Muscle layer of duodenum (tissue), 2 donors: ENCODE measurements at regions not wholly inside any gene's neighbourhood (a gene's known extent, or its start where the extent isn't known, plus 50 kb on each side); places are given as distances from the start of the nearest gene placed in this dataset.
A peak's percentile ranks its signal among the peaks of the same experiment; 100 is the strongest.

Source experiments
- H3K27ac ChIP-seq: one replicate; pipeline ENCODE4 v1.7.0; 2013; ENCODE audit warnings: mild to moderate bottlenecking, low read length
- H3K27me3 ChIP-seq: one replicate; pipeline ENCODE4 v1.7.0; 2013; ENCODE audit warnings: low read depth, mild to moderate bottlenecking, control low read depth, low read length
- H3K36me3 ChIP-seq, 2 donors: one replicate each; pipeline ENCODE4 v1.7.0; 2013; ENCODE audit warnings: low read length in 2 of 2, control low read depth in 1 of 2, mild to moderate bottlenecking in 1 of 2; ENCODE audit not compliant: insufficient read depth in 2 of 2, control insufficient read depth in 1 of 2
- H3K4me1 ChIP-seq, 2 donors: one replicate each; pipeline ENCODE4 v1.7.0; 2013; ENCODE audit warnings: low read length in 2 of 2, mild to moderate bottlenecking in 2 of 2, control low read depth in 1 of 2, moderate library complexity in 1 of 2; ENCODE audit not compliant: insufficient read depth in 2 of 2, control insufficient read depth in 1 of 2
- H3K4me3 ChIP-seq, 2 donors: one replicate each; pipeline ENCODE4 v1.7.0; 2013; ENCODE audit warnings: low read length in 2 of 2, low read depth in 1 of 2, mild to moderate bottlenecking in 1 of 2
- H3K9me3 ChIP-seq, 2 donors: one replicate each; pipeline ENCODE4 v1.7.0; 2013; ENCODE audit warnings: low read length in 2 of 2, control low read depth in 1 of 2, mild to moderate bottlenecking in 1 of 2; ENCODE audit not compliant: control insufficient read depth in 1 of 2
- donor health status: healthy.

DNA sequence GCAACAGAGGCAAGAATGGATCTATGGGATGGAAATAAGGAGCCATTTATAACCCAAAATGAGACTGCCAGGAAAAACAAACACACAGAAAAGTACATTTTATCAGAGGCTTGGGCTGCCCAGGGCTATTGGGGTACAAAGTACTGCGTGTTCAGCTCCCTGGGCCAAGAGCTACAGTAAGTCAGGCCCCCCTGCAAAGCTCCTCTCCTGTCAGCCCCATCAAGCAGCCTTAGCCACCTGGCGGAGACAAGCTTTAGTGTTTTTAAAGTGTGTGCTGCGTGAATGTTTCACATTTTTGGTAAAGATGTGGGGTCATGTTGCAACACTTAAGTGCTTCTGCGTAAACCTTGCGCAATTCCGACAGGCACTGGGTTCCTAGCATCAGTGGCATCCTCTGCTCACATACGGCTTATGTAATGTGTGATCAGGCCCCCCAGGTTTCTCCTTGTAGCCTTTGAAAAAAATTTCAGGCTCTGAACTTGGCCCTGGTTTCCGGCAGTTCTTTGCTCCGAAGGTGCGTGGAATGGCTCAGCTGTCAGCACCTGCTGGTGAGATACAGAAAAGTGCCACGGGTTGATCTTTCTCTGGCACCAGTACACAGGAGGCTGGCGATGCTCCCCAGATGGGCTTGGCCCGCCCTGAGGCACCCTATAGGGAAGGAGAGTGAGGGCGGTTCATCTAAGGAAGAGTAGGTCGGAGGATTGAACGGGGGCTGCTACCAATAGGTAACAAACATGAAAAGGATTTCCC is 198.7 kb upstream of the EEA1 start:
- H3K4me1 ChIP-seq = peaks cover 0 to 4% of the 10 kb centered on the region in 2 donors
- no peak overlapping the region for H3K27ac ChIP-seq
- H3K36me3 ChIP-seq = no peaks in the 10 kb centered on the region
- H3K4me3 ChIP-seq = no peak overlapping the region
- H3K9me3 ChIP-seq = no peaks in the 10 kb centered on the region
- H3K27me3 ChIP-seq = no peaks in the 10 kb centered on the region

DNA sequence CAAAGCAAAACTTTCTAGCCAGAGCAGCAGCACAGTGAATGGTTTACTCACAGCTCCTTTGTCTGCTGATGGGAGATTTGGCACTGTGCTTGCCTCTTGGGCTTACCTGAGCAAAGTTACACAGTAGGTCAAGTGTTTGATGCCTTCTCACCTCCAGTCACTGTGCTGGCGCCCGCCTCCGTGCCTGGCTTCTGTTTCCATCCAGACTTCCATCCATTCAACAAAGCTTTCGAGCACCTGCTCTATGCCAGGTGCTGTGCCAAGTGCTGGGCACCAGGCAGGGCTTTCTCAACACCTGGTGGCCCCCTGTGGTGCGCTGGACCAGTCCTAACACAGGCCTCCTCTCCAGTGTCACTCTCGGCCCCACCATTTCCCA is 199.2 kb upstream of the EEA1 start:
- H3K9me3 ChIP-seq = no peaks in the 10 kb centered on the region
- no peak overlapping the region for H3K27ac ChIP-seq
- H3K4me1 ChIP-seq = peaks cover 0 to 4% of the 10 kb centered on the region in 2 donors
- no peaks in the 10 kb centered on the region for H3K36me3 ChIP-seq
- H3K4me3 ChIP-seq = no peak overlapping the region
- H3K27me3 ChIP-seq = no peaks in the 10 kb centered on the region

DNA sequence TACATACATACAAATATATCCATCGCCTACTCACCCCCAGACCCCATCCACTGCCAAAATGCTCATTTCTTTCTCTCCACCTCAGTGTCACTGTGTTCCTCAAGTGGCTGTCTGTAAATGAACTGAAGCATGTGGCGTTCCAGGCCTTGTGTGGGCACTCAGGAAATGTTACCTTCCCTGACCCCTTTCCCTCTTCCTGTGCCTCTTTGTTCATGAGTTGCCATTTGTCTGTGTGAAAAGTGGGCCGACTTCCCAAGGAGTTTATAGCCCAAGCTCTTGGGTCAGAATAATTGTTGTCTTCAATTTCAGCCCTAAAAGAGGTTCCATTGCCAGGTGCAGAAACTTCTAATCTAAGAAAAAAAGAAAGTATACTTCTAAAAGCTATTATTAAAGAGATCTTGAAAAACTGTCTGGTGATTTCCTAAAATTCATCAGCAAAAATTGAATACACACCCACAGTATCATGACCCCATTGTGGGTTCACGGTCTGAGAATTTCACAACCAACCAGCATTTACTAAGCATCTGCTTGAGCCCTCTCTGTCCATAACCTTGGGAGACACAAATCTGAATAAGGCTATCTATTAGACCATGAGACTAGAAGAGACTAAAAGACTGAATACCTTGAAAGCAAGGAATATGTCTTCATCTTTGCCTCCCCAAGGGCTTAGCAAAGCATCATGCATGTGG is 201.4 kb upstream of the EEA1 start:
- Histone ChIP-seq H3K4me1 (peaks cover 0 to 7% of the 10 kb centered on the region in 2 donors), H3K9me3 (no peaks in the 10 kb centered on the region), H3K27ac (no peak overlapping the region), H3K27me3 (no peaks in the 10 kb centered on the region), H3K36me3 (no peaks in the 10 kb centered on the region), H3K4me3 (no peak overlapping the region)

DNA sequence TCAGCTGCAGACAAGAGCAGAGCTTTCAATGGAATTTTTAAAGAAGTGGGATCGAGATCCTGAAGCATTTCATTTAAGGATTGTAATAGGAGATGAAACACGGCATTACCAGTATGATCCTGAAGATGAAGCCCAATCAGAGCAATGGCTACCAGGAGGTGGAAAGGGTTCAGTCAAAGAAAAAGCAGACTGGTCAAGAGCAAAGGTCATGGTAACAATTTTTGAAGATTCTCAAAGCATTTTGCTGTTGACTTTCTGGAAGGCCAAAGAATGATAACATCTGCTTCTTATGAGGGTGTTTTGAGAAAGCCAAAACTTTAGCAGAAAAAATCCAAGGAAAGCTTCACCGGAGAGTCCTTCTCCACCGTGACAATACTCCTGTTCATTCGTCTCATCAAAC is 204.3 kb upstream of the EEA1 start:
- H3K4me3 ChIP-seq = no peak overlapping the region
- no peaks in the 10 kb centered on the region for H3K27me3 ChIP-seq
- no peaks in the 10 kb centered on the region for H3K9me3 ChIP-seq
- no peak overlapping the region for H3K27ac ChIP-seq
- H3K4me1 ChIP-seq = peaks cover 0 to 12% of the 10 kb centered on the region in 2 donors
- H3K36me3 ChIP-seq = no peaks in the 10 kb centered on the region

DNA sequence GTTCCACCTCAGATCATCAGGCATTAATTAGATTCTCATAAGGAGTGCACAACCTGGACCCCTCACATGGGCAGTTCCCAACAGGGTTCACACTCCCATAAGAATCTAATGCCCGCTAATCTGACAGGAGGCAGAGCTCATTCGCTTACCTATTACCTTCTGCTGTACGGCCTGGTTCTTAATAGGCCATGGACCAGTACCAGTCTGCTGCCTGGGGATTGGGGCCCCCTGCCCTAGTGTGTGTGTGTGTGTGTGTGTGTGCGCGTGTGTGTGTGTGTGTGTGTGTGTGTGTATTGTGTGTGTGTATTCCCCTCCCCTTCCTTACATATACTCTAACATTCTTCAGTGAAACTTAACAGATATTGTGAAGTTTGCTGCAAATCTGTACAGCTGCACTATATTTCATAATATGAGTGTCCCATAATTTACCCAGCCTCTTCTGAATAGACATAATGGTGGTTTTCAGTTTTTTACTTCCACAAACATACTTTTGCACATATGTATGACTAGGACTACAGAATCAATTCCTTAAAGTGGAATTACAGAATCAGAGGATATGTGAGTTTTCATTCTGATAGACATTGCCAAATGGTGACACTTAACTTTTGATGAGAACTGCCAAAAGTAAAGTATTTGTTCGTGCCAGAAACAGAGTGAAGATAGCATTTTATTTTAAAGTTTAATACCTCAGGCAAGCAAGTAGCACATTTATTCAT is 205.2 kb upstream of the EEA1 start:
- H3K36me3 ChIP-seq = no peaks in the 10 kb centered on the region
- H3K27ac ChIP-seq = peak overlapping the region; percentile 13
- no peak overlapping the region for H3K4me3 ChIP-seq
- no peaks in the 10 kb centered on the region for H3K27me3 ChIP-seq
- H3K9me3 ChIP-seq = no peaks in the 10 kb centered on the region
- peaks cover 0 to 17% of the 10 kb centered on the region in 2 donors for H3K4me1 ChIP-seq

DNA sequence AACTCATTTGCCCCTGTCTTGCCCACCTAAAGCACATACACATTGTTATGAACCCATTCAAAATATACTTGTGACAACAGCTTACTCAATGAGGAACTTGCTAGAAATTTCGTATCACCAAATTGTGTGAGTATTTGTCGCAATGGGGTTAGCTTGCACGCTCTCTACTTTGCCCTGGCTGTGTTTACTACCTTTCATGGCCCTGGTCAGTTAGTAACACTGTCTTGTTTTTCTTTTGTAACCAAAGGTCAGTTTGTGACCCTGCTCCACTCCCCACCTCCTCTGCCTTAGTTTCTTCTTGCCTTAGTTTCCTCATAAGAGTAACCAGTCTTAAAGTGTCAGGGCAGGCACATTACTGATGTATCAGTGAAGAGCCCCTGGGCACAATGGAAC is 205.8 kb upstream of the EEA1 start:
- Histone ChIP-seq H3K36me3 (no peaks in the 10 kb centered on the region), H3K9me3 (no peaks in the 10 kb centered on the region), H3K27me3 (no peaks in the 10 kb centered on the region), H3K4me3 (no peak overlapping the region), H3K4me1 (peaks cover 0 to 17% of the 10 kb centered on the region in 2 donors), H3K27ac (peak overlapping the region; percentile 13)

DNA sequence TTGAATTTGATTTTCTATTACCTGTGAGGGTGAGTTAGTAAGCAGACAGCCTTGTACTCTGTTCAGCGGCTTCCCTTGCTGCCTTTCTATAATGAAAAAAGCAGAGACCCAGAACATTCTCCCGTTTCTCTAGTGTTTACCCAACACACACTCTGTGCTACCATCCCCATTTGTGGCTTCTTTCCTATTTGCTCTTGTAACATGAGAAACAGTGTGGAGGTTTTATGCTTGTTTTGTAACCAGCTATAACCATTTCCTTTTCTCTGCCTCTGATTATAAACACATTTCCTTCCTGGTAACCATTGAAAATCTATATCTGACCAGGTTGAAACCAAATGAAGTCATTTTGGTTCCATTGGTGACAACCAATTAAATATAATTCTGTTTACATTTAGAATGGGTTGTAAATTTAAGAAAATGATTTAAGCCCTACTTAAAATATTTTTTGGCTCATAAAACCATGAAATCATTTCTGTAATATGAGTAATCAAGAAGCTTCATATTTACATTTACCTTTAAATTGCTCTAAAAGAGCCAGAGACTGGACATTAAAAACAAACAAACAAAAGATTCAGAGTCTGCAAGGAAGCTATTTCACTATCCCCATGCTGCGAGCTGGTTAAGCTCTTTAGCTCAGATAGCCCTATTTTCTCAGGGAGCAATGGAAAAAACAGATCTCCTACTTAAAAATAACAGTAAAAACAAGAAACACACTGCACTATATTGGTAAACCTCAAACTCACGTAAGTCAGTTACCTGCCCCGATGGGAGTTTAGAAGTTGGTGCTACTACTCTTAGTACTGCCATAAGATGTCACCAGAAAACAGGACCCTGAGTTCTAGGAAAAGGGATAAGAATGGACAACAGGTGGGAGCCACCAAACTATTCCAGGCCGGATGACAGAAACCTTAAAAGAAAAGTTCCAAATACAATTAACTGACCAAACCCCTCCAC is 206.5 kb upstream of the EEA1 start:
- no peaks in the 10 kb centered on the region for H3K9me3 ChIP-seq

DNA sequence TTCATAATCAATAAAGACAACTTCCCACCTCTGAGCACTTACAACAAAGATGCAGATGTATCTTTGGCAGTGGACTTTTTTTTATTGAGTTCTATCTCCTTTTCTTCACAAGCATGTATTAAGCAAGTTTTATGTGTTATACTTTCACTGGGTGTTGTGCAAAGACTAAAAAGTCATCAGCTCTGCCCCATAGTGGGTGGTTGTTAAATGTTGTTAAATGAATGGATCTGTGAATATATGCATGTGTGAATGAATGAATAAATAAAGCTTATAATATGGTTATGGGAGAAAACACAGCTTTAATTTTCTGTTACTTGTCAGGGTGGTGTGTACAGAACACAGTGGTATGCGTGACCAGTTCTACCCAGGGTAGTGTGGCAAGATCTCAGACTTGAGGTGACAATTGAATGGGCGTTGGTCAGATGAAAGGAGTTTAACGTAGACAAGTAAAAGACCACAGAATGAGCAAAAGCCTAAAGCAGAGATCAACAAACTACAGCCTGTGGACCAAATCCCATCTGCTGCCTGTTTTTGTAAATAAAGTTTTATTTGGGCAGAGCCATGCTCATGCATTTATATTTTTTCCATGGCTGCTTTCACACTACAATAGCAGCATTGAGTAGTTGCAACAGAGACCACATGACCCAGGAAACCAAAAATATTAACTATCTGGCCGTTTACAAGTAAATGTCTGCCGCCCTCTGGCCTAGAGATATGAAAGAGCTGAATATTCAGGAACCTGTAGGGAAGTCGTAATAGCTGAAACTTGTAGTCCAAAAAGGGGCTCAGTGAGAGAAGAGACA is 207.4 kb upstream of the EEA1 start:
- H3K27me3 ChIP-seq = no peaks in the 10 kb centered on the region
- no peaks in the 10 kb centered on the region for H3K9me3 ChIP-seq
- H3K4me3 ChIP-seq = no peak overlapping the region
- no peak overlapping the region for H3K27ac ChIP-seq
- H3K36me3 ChIP-seq = no peaks in the 10 kb centered on the region
- peaks cover 0 to 17% of the 10 kb centered on the region in 2 donors for H3K4me1 ChIP-seq

More for the DNA sequence above, 206.5 kb upstream of the EEA1 start:
- H3K36me3 ChIP-seq = no peaks in the 10 kb centered on the region
- peaks cover 0 to 17% of the 10 kb centered on the region in 2 donors for H3K4me1 ChIP-seq
- no peaks in the 10 kb centered on the region for H3K27me3 ChIP-seq
- peak overlapping the region; percentile 13 for H3K27ac ChIP-seq
- H3K4me3 ChIP-seq = no peak overlapping the region

DNA sequence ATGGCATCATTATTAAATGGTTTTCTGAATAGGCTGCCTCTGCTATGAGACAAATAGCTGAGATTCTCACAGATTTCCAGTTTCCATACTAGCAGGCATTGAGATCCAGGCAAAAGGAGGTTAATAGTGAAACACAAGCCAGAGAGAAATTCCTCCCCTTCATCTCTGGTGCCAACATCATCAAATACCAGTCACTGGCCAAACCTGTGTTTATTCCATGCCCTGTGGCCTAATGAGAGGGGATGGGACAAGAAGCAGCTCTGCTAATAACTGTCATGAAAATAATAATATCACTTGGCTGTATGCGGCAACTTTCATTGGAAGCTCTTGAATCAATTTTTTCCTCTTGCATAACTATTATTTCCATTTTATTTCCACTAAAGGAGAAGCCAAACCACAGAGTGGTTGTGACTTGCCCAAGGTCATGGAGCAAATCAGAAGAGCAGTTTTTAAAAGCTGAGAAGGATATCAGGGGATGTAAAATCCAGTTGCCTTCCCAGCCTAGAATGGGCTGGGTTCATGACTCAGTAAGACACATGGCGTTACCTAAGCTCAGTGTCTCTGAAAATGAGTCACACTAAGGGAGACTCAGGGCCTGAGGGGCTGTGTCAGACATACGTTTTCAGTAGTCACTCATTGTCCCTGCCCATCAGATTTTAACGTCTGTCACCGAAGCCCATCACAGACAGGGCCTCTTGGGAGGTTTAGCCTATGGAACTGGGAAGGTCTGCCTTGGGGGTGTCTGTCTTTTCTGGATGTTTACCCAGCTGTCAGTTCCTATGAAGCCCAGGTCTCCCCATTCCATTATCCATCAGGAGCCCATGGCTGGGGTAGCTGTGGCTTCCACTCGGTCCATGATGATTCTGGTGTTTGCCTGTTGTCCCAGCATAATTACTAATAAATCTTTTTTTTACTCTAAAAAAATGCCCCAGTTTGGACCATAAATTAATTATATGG is 208.8 kb upstream of the EEA1 start:
- peaks cover 0 to 17% of the 10 kb centered on the region in 2 donors for H3K4me1 ChIP-seq

More for the DNA sequence above, 208.8 kb upstream of the EEA1 start:
- H3K4me3 ChIP-seq = no peak overlapping the region
- no peaks in the 10 kb centered on the region for H3K36me3 ChIP-seq
- no peaks in the 10 kb centered on the region for H3K9me3 ChIP-seq
- no peaks in the 10 kb centered on the region for H3K27me3 ChIP-seq
- H3K27ac ChIP-seq = peak overlapping the region; percentile 34
